ENCODE measurements at regions not wholly inside any gene's neighbourhood (a gene's known extent, or its start where the extent isn't known, plus 50 kb on each side); places are given as distances from the start of the nearest gene placed in this dataset.

DNA sequence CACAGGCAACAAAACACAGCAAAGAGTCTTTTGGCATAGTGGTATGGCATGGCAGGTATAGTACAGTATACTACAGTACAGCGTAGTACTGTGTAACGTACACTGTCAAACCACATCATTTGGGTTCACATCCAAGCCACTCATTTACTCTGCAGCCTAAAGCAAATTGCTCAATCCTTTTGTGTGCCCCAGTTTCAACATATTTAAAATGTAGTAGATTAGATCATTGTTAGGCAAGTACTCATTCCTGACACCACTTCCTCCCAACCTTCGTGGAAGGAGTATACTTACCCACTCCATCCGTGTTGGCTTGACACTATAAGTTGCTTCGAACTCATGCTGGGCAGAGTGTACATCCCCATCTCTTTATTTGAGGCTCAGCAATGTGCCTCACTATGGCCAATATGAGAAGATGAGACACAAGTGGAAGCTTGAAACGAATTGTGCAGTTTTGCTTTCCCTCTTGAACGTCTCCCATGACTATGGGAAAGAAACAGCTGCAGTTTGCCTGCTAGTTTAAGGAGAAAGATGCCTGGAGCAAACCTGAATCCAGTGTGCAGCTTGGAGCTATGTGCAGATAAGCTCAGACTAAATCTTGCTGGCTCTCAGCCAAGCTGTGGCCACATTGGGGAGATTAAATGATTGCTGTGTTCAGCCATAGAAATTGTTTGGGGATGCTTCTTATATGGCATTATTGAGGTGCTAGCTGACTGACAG, 85.7 kb upstream of the TBL1X start:
- ATAC-seq (ENCODE audit: low FRiP score), result no peak
- DNase-seq (ENCODE audit: low spot score), result no peak
- TF ChIP-seq, protein P1, sequence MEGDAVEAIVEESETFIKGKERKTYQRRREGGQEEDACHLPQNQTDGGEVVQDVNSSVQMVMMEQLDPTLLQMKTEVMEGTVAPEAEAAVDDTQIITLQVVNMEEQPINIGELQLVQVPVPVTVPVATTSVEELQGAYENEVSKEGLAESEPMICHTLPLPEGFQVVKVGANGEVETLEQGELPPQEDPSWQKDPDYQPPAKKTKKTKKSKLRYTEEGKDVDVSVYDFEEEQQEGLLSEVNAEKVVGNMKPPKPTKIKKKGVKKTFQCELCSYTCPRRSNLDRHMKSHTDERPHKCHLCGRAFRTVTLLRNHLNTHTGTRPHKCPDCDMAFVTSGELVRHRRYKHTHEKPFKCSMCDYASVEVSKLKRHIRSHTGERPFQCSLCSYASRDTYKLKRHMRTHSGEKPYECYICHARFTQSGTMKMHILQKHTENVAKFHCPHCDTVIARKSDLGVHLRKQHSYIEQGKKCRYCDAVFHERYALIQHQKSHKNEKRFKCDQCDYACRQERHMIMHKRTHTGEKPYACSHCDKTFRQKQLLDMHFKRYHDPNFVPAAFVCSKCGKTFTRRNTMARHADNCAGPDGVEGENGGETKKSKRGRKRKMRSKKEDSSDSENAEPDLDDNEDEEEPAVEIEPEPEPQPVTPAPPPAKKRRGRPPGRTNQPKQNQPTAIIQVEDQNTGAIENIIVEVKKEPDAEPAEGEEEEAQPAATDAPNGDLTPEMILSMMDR (IDR thresholded peaks at IDR 0.05), result no peak

DNA sequence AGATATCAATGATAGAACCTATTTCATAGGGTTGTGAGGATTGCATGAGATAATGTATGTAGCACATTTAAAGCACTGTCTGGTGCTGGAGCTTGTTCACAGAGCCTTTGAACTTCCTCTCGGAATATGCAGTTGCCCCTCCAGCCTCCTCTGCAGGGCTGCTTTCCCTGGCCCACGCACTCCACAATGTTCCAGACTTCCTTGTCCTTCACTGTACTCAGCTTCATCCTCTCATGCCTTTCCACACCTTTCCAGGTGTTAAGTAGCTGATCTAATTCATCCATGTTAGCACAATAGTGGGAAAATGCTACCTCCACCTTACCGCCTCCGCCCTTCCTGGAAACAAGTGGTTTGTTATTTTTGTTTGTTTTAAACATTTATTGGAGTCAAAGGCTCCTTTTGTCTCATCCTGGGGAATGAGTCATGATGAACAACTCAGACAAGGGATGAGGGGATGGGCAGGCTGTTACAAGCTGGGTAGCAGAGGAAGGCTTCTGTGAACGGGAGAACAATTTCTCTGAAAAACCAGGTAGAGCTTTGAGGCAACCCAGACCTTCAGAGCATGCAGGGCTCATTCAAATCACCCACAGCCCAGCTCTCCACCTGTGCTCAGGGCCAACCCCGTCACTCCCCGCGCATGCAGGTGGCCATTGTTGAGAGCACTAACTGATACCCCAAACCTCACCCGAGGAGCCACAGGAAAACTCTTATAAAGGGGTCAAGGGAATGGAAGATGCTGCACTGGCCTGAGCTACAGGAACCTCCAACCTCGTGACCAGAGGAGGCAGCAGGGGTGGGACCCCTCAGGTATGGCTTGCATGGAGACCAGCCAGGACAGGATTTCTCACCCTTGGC, 84.9 kb upstream of the TBL1X start:
- TF ChIP-seq, protein P1 (IDR thresholded peaks at IDR 0.05), result no peak
- no peak for DNase-seq (ENCODE audit: low spot score)
- ATAC-seq (ENCODE audit: low FRiP score), result no peak

DNA sequence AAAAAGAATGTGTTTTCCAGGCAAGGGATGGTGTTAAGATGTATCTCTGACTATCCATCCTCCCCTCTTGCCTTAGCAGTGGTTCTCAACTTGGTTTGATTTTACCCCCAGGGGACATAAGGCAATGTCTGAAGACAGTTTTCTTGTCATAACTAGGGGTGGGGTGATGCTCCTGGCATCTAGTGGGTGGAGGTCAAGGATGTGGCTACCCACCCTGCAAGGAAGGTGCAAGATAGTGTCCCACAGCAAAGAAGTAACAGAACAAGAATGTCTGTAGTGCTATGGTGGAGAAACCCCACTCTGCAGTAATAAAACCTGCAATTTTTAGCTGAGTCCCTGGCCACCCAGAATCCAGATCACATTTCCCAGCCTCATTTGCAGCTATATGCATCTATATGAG, 81.2 kb upstream of the TBL1X start:
- ATAC-seq (ENCODE audit: low FRiP score), result no peak
- TF ChIP-seq, protein P1 (IDR thresholded peaks at IDR 0.05), result no peak
- DNase-seq (ENCODE audit: low spot score), result no peak

DNA sequence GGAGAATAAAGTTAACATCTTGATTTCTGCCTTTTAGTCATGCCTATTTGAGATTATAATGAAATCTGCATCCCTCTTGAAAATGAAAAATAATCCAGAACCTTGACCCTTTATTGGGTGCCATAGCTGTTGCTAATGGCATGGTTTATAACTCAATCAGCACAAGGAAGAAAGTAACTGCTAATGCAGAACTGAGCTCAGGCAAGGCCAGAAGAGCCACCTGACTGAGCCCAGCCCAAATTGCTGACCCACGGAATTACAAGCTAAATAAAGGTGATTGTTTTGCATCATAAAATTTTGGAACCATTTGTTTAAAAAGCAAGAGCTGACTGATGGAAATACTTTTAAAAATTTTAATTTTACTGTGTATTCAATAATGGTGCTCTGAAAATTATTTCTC, 76.4 kb upstream of the TBL1X start:
- TF ChIP-seq, protein P1 (IDR thresholded peaks at IDR 0.05), result no peak
- ATAC-seq (ENCODE audit: low FRiP score) (no peak), DNase-seq (ENCODE audit: low spot score) (no peak)

DNA sequence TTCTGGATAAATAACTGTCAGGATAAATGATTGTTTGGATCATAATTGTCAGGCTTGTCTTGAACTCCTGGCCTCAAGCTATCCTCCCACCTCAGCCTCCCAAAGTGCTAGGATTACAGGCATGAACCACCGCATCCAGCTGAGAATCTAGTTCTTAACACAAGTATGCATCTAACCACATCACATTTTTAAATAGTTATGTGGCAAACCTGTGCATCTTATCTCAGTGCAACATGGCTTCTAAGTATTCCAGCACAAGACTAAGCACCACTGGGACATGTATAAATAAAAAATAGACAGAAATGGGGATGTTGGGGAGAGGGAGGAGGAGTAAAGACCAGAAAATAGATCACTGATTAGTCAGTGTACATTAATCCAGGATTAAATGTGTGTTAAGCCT, 74.7 kb upstream of the TBL1X start:
- no peak for DNase-seq (ENCODE audit: low spot score)
- TF ChIP-seq, protein P1 (IDR thresholded peaks at IDR 0.05), result no peak
- ATAC-seq (ENCODE audit: low FRiP score), result no peak

DNA sequence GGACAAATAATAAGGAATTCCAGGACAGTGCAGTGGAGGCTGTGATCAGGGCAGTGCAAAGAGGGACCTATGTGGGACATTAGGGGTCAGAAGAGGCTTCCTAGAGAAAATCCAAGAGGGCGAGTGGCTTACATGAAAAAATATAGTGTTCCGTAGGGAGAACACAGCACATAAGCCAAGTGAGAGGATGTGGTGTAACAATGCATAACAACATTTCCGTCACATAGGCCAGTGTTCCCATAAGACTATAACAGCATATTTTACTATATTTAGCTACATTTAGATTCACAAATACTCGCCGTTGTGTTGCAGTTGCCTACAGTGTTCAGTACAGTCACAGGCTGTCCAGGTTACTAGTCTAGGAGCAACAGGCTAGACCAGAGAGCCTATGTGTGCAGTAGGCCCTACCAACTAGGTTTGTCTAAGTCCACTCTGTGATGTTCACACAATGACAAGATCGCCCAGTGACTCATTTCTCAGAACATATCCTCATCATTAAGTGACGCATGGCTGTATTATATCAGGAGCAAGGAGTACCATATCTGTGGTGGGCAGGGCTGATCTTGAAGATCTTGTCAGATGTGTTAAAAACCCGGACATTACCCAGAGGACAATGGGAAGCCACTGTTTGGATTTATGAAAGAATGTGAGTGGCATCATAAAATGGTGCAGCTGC, 74.0 kb upstream of the TBL1X start:
- DNase-seq (ENCODE audit: low spot score) (no peak), ATAC-seq (ENCODE audit: low FRiP score) (no peak)
- TF ChIP-seq, protein P1 (IDR thresholded peaks at IDR 0.05), result no peak
